ENCODE measurements at regions not wholly inside any gene's neighbourhood (a gene's known extent, or its start where the extent isn't known, plus 50 kb on each side); places are given as distances from the start of the nearest gene placed in this dataset.

GRCh38 chrX:65045001-65045400 is 68.8 kb upstream of the ZC4H2 start:
- H3K9ac ChIP-seq (ENCODE audit: low read length in 5 of 5), result no peak overlapping the region
- H3K4me3 ChIP-seq (ENCODE audit: low read depth in 1 of 5, low read length in 5 of 5), result no peak overlapping the region
- no peaks in the 10 kb centered on the region for H3K4me1 ChIP-seq (ENCODE audit: control insufficient read depth in 5 of 5, insufficient read depth in 5 of 5, low read length in 5 of 5)
- no peaks in the 10 kb centered on the region for H3K27me3 ChIP-seq (ENCODE audit: control insufficient read depth in 5 of 5, insufficient read depth in 4 of 5, low read length in 5 of 5)
- peaks cover 0 to 16% (median 9%) of the 10 kb centered on the region in 5 donors for H3K9me3 ChIP-seq (ENCODE audit: control insufficient read depth in 5 of 5, low read length in 5 of 5)
- no peak overlapping the region for H3K27ac ChIP-seq (ENCODE audit: low read depth, low read length)
- H3K36me3 ChIP-seq (ENCODE audit: control insufficient read depth in 5 of 5, insufficient read depth in 5 of 5, low read length in 5 of 5), result no peaks in the 10 kb centered on the region

GRCh38 chrX:65035446-65035770 is 59.2 kb upstream of the ZC4H2 start:
- Histone ChIP-seq H3K9me3 (ENCODE audit: control insufficient read depth in 5 of 5, low read length in 5 of 5) (no peaks in the 10 kb centered on the region), H3K9ac (ENCODE audit: low read length in 5 of 5) (peak overlapping the region in 4 of 5 donors; percentile 20 to 69 (median 32)), H3K4me3 (ENCODE audit: low read depth in 1 of 5, low read length in 5 of 5) (peak overlapping the region; percentile 62 to 82 (median 73)), H3K4me1 (ENCODE audit: control insufficient read depth in 5 of 5, insufficient read depth in 5 of 5, low read length in 5 of 5) (peaks cover 0 to 17% (median 15%) of the 10 kb centered on the region in 5 donors), H3K36me3 (ENCODE audit: control insufficient read depth in 5 of 5, insufficient read depth in 5 of 5, low read length in 5 of 5) (no peaks in the 10 kb centered on the region), H3K27me3 (ENCODE audit: control insufficient read depth in 5 of 5, insufficient read depth in 4 of 5, low read length in 5 of 5) (peaks cover 0 to 13% (median 5%) of the 10 kb centered on the region in 5 donors), H3K27ac (ENCODE audit: low read depth, low read length) (no peak overlapping the region)

DNA sequence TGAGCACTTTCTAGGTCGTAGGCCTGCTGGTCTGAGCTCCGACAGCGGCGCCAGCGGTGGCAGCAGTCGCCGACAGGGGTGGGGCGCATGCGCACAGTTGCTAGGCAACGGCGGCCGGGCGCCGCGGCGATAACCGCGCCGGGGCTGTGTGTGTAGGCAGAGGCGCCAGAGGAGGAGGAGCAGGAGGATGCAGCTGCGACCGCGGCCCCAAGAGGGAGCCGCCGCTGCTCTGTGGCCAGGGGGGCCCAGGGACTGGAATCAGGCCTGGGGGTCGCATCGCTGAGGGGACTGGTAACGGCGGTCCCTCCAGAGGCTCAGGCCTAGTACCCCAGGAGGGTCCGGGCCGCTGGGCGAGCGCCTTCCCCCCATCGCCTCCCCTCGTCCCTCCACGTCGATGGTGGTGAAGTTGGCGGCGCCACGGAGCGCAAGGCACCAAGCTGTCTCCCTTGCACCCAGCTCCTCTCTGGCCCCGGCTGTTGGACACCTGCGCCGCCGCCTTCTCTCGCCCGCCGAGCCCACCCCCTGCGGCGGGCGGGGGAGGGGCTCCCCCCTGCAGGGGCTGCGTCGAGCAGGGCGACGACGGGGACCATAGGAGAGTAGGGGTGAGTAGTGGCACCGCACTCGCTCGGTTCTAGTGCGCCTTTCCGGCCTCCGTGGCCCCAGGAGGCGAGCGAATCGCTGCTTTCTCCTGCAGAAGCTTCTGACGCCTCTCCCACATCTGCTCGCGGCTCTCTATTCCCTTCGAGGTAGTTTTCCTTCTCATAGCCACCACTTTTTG is 58.6 kb upstream of the ZC4H2 start, which contains the start of gene ZC3H12B:
Gene ZC3H12B, plus strand, starts transcription at position 159 of the 778 bp plus-strand sequence.
- Histone ChIP-seq H3K4me1 (ENCODE audit: control insufficient read depth in 5 of 5, insufficient read depth in 5 of 5, low read length in 5 of 5) (peaks cover 0 to 17% (median 15%) of the 10 kb centered on the region in 5 donors), H3K27me3 (ENCODE audit: control insufficient read depth in 5 of 5, insufficient read depth in 4 of 5, low read length in 5 of 5) (peaks cover 0 to 13% (median 5%) of the 10 kb centered on the region in 5 donors), H3K9me3 (ENCODE audit: control insufficient read depth in 5 of 5, low read length in 5 of 5) (no peaks in the 10 kb centered on the region), H3K36me3 (ENCODE audit: control insufficient read depth in 5 of 5, insufficient read depth in 5 of 5, low read length in 5 of 5) (no peaks in the 10 kb centered on the region), H3K27ac (ENCODE audit: low read depth, low read length) (no peak within 1 kb of the TSS), H3K4me3 (ENCODE audit: low read depth in 1 of 5, low read length in 5 of 5) (peak within 1 kb of the TSS; percentile 62 to 82 (median 73)), H3K9ac (ENCODE audit: low read length in 5 of 5) (peak within 1 kb of the TSS in 4 of 5 donors; percentile 20 to 69 (median 32))

DNA sequence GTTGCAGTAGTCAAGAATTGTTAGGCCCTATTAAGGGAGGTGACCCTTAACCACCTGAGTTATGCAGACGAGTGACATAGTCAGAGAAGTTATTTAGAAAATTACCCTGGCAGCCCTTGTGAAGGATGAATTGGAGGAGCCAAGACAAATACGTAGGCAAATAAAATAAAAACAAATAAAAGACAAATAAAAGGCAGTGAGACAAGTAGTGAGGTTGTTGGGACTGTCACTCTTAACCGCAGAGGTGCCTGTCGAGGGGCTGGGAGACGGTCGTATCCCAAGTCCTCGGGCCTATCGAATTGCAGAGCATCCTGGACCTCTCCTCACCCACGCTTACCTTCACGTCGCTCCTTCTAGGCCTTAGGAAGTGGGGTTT is 58.0 kb upstream of the ZC4H2 start:
- Histone ChIP-seq H3K27me3 (ENCODE audit: control insufficient read depth in 5 of 5, insufficient read depth in 4 of 5, low read length in 5 of 5) (peaks cover 0 to 13% (median 5%) of the 10 kb centered on the region in 5 donors), H3K4me3 (ENCODE audit: low read depth in 1 of 5, low read length in 5 of 5) (peak overlapping the region; percentile 56 to 82 (median 72)), H3K4me1 (ENCODE audit: control insufficient read depth in 5 of 5, insufficient read depth in 5 of 5, low read length in 5 of 5) (peaks cover 0 to 17% (median 15%) of the 10 kb centered on the region in 5 donors), H3K9me3 (ENCODE audit: control insufficient read depth in 5 of 5, low read length in 5 of 5) (no peaks in the 10 kb centered on the region), H3K36me3 (ENCODE audit: control insufficient read depth in 5 of 5, insufficient read depth in 5 of 5, low read length in 5 of 5) (no peaks in the 10 kb centered on the region), H3K9ac (ENCODE audit: low read length in 5 of 5) (peak overlapping the region in 1 of 5 donors; percentile 20), H3K27ac (ENCODE audit: low read depth, low read length) (no peak overlapping the region)
